K562 (cell line): ENCODE measurements at regions not wholly inside any gene's neighbourhood (a gene's known extent, or its start where the extent isn't known, plus 50 kb on each side); places are given as distances from the start of the nearest gene placed in this dataset.
A peak's percentile ranks its signal among the peaks of the same experiment; 100 is the strongest.

Experiments
- ATAC-seq: fragments of 200-7000 bp; cut with Tn5 transposase; 3 replicates; pipeline ENCODE4 v1.9.1; 2020; ENCODE audit warnings: moderate library complexity
- BruUV-seq: library from RNA; stranded (reverse); fragments of 400-500 nt; replicated peaks from 2 replicates; lab custom pipeline; 2021; lab: Mats Ljungman, UMichigan
- CTCF ChIA-PET: fragments of 300-600 bp; formaldehyde crosslinking; extraction: SDS; loops from one replicate; lab custom pipeline; 2021; ENCODE audit warnings: low intra/inter-chr PET ratio; lab: Yijun Ruan, JAX
- POLR2A ChIA-PET: fragments of 300-600, 350-650 bp; sonication (Branson Sonifier 250); formaldehyde crosslinking; extraction: SDS; loops from one replicate; lab custom pipeline; 2021; ENCODE audit warnings: antibody characterized with exemption, inconsistent platforms; lab: Yijun Ruan, JAX
- DNase-seq, 4 experiments: peaks; one replicate each; pipeline versions ENCODE4 v3.0.0 to v3.0.0-alpha.2; 2011 to 2018; ENCODE audit warnings: low spot score in 3 of 4, mixed read lengths in 3 of 4; ENCODE audit errors: extremely low read depth in 1 of 4
- FAIRE-seq: peaks from 2 replicates; lab custom pipeline; 2011; peaks lifted over from hg19 to GRCh38; lab: Jason Lieb, UNC
- H2AFZ ChIP-seq: 2 replicates; pipeline ENCODE4 v1.6.0; 2011; ENCODE audit warnings: low read depth, low read length, control low read depth, inconsistent platforms
- H3K27ac ChIP-seq: fragments of 200-600 bp; 3 replicates; pipeline ENCODE4 v1.8.0; 2011; ENCODE audit warnings: low read depth, mild to moderate bottlenecking, control low read depth, inconsistent platforms, low read length, moderate library complexity, mixed read lengths; ENCODE audit errors: extremely low read depth
- H3K27me3 ChIP-seq, 2 experiments: fragments of 300-600 bp in 1 of 2; 2 replicates in 1 of 2; 3 replicates in 1 of 2; pipeline versions ENCODE4 v1.6.0 to v1.8.0; 2011; ENCODE audit warnings: inconsistent platforms in 2 of 2, low read length in 2 of 2, mild to moderate bottlenecking in 1 of 2, mixed read lengths in 1 of 2, moderate library complexity in 1 of 2; ENCODE audit not compliant: control insufficient read depth in 2 of 2, insufficient read depth in 2 of 2
- H3K36me3 ChIP-seq: fragments of 300-600 bp; 3 replicates; pipeline ENCODE4 v1.8.0; 2011; ENCODE audit warnings: mild to moderate bottlenecking, low read length, inconsistent platforms; ENCODE audit not compliant: control insufficient read depth, insufficient read depth
- H3K4me1 ChIP-seq, 2 experiments: fragments of 200-600 bp in 1 of 2; replicated peaks in 1 of 2; 2 replicates in 1 of 2; 3 replicates in 1 of 2; pipeline versions ENCODE4 v1.5.1 to v1.8.0; 2011; ENCODE audit warnings: inconsistent platforms in 2 of 2, low read length in 2 of 2, mild to moderate bottlenecking in 1 of 2, mixed read lengths in 1 of 2, moderate library complexity in 1 of 2; ENCODE audit not compliant: control insufficient read depth in 2 of 2, insufficient read depth in 2 of 2
- H3K4me2 ChIP-seq: 2 replicates; pipeline ENCODE4 v1.6.1; 2011; ENCODE audit warnings: low read length, control low read depth, inconsistent platforms, mixed read lengths; ENCODE audit not compliant: insufficient read depth
- H3K4me3 ChIP-seq: fragments of 200-600 bp; sonication (generic), shearing (Covaris generic); 2 replicates; pipeline ENCODE4 v1.5.1; 2016; ENCODE audit warnings: control low read depth, inconsistent platforms
- H3K79me2 ChIP-seq: fragments of 200-600 bp; 3 replicates; pipeline ENCODE4 v1.8.0; 2011; ENCODE audit warnings: low read length, inconsistent platforms; ENCODE audit not compliant: control insufficient read depth, insufficient read depth
- H3K9ac ChIP-seq, 2 experiments: 2 replicates each; pipeline versions ENCODE4 v1.6.0 to v1.6.1; 2011; ENCODE audit warnings: low read depth in 2 of 2, low read length in 2 of 2, control low read depth in 1 of 2, inconsistent platforms in 1 of 2, mild to moderate bottlenecking in 1 of 2, mixed read lengths in 1 of 2; ENCODE audit not compliant: insufficient read depth in 1 of 2
- H3K9me1 ChIP-seq: one replicate; pipeline ENCODE4 v1.6.0; 2011; ENCODE audit warnings: inconsistent platforms, mild to moderate bottlenecking, low read length, moderate library complexity; ENCODE audit not compliant: control insufficient read depth, insufficient read depth
- H3K9me3 ChIP-seq: replicated peaks from 2 replicates; pipeline ENCODE4 v1.5.1; 2011; ENCODE audit warnings: low read depth, low read length, inconsistent platforms; ENCODE audit not compliant: control insufficient read depth, insufficient read depth
- H4K20me1 ChIP-seq: replicated peaks from 2 replicates; pipeline ENCODE4 v1.6.1; 2011; ENCODE audit warnings: low read length, inconsistent platforms, mixed read lengths; ENCODE audit not compliant: control insufficient read depth, insufficient read depth
- FOXO4 ChIP-seq: fragments of 450-650 bp; formaldehyde crosslinking; IDR thresholded peaks from 2 replicates; pipeline ENCODE4 v1.4.0; 2020; ENCODE audit warnings: mild to moderate bottlenecking, moderate library complexity
- HLTF ChIP-seq: fragments of 450-650 bp; IDR thresholded peaks from 2 replicates; pipeline ENCODE4 v1.6.1; 2016
- ILF3 ChIP-seq: fragments of 450-650 bp; IDR thresholded peaks from 2 replicates; pipeline ENCODE4 v1.6.1; 2018; ENCODE audit warnings: antibody characterized with exemption, mild to moderate bottlenecking, moderate library complexity, borderline replicate concordance
- PTBP1 ChIP-seq: fragments of 200-400 bp; formaldehyde crosslinking; IDR thresholded peaks from 2 replicates; pipeline ENCODE4 v1.6.1; 2017; ENCODE audit warnings: low read depth, low read length
- ZBTB11 ChIP-seq, 3 experiments: fragments of 200-800 bp in 1 of 3; fragments of 250-450 bp in 1 of 3; fragments of 450-650 bp in 1 of 3; sonication (Bioruptor Pico) in 1 of 3; sonication (Bioruptor generic) in 1 of 3; formaldehyde crosslinking in 1 of 3; IDR thresholded peaks; 2 replicates each; pipeline versions ENCODE4 v1.6.1 to v1.8.0; 2016 to 2022; ENCODE audit warnings: mild to moderate bottlenecking in 2 of 3, missing genetic modification characterization in 2 of 3, missing compliant biosample characterization in 1 of 3, moderate library complexity in 1 of 3
- ZNF431 ChIP-seq: sonication (generic); formaldehyde crosslinking; IDR thresholded peaks from 2 replicates; pipeline ENCODE4 v1.8.0; 2022; ENCODE audit warnings: mild to moderate bottlenecking, missing genetic modification reagents
- ZNF785 ChIP-seq: fragments of 250-450 bp; sonication (Bioruptor Pico); IDR thresholded peaks from 2 replicates; pipeline ENCODE4 v1.4.0; 2020; ENCODE audit warnings: mild to moderate bottlenecking
- WGBS: fragments of 100-300 bp; shearing (Covaris generic); methylation state at CpG from one replicate; pipeline ENCODE4 v1.1.6; 2016; ENCODE audit warnings: low coverage, mixed read lengths; ENCODE audit not compliant: insufficient coverage; ENCODE audit errors: missing lambda C conversion rate; 5-methylcytosine and 5-hydroxymethylcytosine counted together
- in situ Hi-C: fragments of 300-500 bp; cut with MboI; formaldehyde crosslinking; loops from 4 replicates; pipeline ENCODE4 v1.15.0; 2018; ENCODE audit warnings: inconsistent platforms, mixed read lengths
- intact Hi-C: fragments of 100-400 bp; cut with micrococcal nuclease; formaldehyde crosslinking; loops from 2 replicates; pipeline ENCODE4 v1.14.2; 2022

- TF ChIP-seq ZBTB11 (CRISPR knock-in tag; IDR thresholded peaks at IDR 0.05) (no peak), HLTF (no peak), ZNF785 (CRISPR knock-in tag) (no peak), ILF3 (no peak), FOXO4 (no peak)
Measured at GRCh38 chr1:185406691-185407009, 89.6 kb upstream of the IVNS1ABP start (continued).

- Histone ChIP-seq H3K9me1 (no peaks in the 10 kb centered on the region), H3K79me2 (no peaks in the 10 kb centered on the region), H3K36me3 (no peaks in the 10 kb centered on the region), H3K9ac (no peak overlapping the region), H3K27ac (no peak overlapping the region), H3K27me3 (no peaks in the 10 kb centered on the region; a peak in 2 of 5 replicates)
- POLR2A ChIA-PET: no interaction called here
- intact Hi-C loops: no loop called here
- no peak for FAIRE-seq
- 13% methylated on average over 3 of the region's 3 CpGs for WGBS
- CTCF ChIA-PET: no interaction called here
- in situ Hi-C loops: no loop called here
- no peak for DNase-seq
- TF ChIP-seq PTBP1 (no peak), ZNF431 (CRISPR knock-in tag) (no peak)
- TF ChIP-seq, all 486 proteins: peak for 0
- Histone ChIP-seq H3K9me3 (0 out of 2 replicates have a peak, but pooled peaks cover 2% of the 10 kb centered on the region), H3K4me2 (no peak overlapping the region), H4K20me1 (no peaks in the 10 kb centered on the region), H3K4me3 (no peak overlapping the region), H2AFZ (peak overlapping the region; percentile 46), H3K4me1 (peaks cover 5 to 6% of the 10 kb centered on the region in 2 experiments; a peak in 1 of 5 replicates)
- no peak for ATAC-seq
- BruUV-seq: no TSS peak
Measured at GRCh38 chr1:185406006-185406690, 89.1 kb upstream of the IVNS1ABP start.
